ENCODE measurements at regions not wholly inside any gene's neighbourhood (a gene's known extent, or its start where the extent isn't known, plus 50 kb on each side); places are given as distances from the start of the nearest gene placed in this dataset.

DNA sequence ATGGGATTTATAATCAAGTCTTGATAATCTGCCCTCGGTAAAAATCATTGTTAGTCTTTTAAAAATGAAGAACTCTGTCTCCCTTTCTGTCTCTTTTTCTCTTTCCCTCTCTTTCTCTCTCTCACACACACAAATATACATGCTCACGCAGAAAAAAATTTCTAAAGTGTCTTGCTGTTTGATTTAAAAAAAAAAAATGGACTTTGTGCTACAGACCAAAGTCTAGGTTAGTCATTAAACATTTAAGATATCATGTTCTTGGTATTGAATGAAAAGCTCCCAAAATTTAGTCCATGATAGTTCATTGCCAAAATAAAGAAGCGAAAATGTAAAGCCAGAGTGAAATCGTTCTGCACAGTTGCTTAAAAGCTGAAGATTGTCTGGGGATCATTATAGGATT lies 665.8 kb downstream of the SORCS1 start:
- Histone ChIP-seq H3K27me3 (ENCODE audit: control insufficient read depth in 1 of 2, insufficient read depth in 2 of 2, low read length in 2 of 2) (no peaks in the 10 kb centered on the region), H3K36me3 (ENCODE audit: insufficient read depth, low read length) (no peaks in the 10 kb centered on the region), H3K4me3 (ENCODE audit: low read length) (no peak overlapping the region), H3K9me3 (ENCODE audit: control insufficient read depth in 1 of 2, insufficient read depth in 1 of 2, low read length in 2 of 2) (no peaks in the 10 kb centered on the region), H3K27ac (ENCODE audit: low read depth in 1 of 2, low read length in 2 of 2) (no peak overlapping the region), H3K4me1 (ENCODE audit: insufficient read depth, low read length) (no peaks in the 10 kb centered on the region)
- CTCF ChIA-PET = no interaction called here
- intact Hi-C loops (cut with DNase I, micrococcal nuclease) = no loop called here
- TF ChIP-seq, protein P1, sequence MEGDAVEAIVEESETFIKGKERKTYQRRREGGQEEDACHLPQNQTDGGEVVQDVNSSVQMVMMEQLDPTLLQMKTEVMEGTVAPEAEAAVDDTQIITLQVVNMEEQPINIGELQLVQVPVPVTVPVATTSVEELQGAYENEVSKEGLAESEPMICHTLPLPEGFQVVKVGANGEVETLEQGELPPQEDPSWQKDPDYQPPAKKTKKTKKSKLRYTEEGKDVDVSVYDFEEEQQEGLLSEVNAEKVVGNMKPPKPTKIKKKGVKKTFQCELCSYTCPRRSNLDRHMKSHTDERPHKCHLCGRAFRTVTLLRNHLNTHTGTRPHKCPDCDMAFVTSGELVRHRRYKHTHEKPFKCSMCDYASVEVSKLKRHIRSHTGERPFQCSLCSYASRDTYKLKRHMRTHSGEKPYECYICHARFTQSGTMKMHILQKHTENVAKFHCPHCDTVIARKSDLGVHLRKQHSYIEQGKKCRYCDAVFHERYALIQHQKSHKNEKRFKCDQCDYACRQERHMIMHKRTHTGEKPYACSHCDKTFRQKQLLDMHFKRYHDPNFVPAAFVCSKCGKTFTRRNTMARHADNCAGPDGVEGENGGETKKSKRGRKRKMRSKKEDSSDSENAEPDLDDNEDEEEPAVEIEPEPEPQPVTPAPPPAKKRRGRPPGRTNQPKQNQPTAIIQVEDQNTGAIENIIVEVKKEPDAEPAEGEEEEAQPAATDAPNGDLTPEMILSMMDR (IDR thresholded peaks at IDR 0.05) = no peak
- POLR2A ChIA-PET = no interaction called here
- H3K27ac Mint-ChIP-seq = no peak overlapping the region
- no peaks in the 10 kb centered on the region for H3K27me3 Mint-ChIP-seq
- H3K9me3 Mint-ChIP-seq = peaks cover 12% of the 10 kb centered on the region
- no peaks in the 10 kb centered on the region for H3K4me1 Mint-ChIP-seq (ENCODE audit: low read depth)
- no peak for DNase-seq
- no peaks in the 10 kb centered on the region for H3K36me3 Mint-ChIP-seq (ENCODE audit: low read depth)
- ATAC-seq (ENCODE audit: poor library complexity) = no peak
- no peak overlapping the region for H3K4me3 Mint-ChIP-seq

DNA sequence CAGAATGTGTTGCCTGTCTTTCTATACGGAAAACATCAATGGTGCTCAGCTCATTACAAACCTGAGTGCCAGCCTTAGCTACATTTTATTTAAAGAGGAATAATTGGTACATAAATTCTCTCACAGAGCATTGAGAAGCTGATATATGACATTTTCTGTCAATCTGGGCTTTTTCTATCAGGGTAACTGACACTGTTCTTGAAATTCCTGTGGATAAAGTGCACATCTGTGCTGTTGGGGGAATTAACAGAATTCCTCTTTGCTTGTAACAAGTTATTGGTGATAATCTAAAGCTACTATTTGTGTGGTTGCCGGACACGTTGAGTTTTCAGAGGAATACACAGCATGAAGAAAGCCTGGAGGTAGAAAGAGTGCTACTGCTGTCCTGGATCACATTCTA lies 668.6 kb downstream of the SORCS1 start:
- Mint-ChIP-seq H3K27ac (no peak overlapping the region), H3K36me3 (ENCODE audit: low read depth) (no peaks in the 10 kb centered on the region), H3K4me3 (no peak overlapping the region), H3K9me3 (peaks cover 12% of the 10 kb centered on the region), H3K27me3 (no peaks in the 10 kb centered on the region), H3K4me1 (ENCODE audit: low read depth) (no peaks in the 10 kb centered on the region)
- H3K4me3 ChIP-seq (ENCODE audit: low read length) = no peak overlapping the region
- ATAC-seq (ENCODE audit: poor library complexity) (no peak), DNase-seq (no peak)
- H3K27me3 ChIP-seq (ENCODE audit: control insufficient read depth in 1 of 2, insufficient read depth in 2 of 2, low read length in 2 of 2) = no peaks in the 10 kb centered on the region
- no peaks in the 10 kb centered on the region for H3K36me3 ChIP-seq (ENCODE audit: insufficient read depth, low read length)
- intact Hi-C loops (cut with DNase I, micrococcal nuclease) = no loop called here
- H3K4me1 ChIP-seq (ENCODE audit: insufficient read depth, low read length) = no peaks in the 10 kb centered on the region
- H3K9me3 ChIP-seq (ENCODE audit: control insufficient read depth in 1 of 2, insufficient read depth in 1 of 2, low read length in 2 of 2) = no peaks in the 10 kb centered on the region
- TF ChIP-seq, protein P1 (IDR thresholded peaks at IDR 0.05) = no peak
- CTCF ChIA-PET = no interaction called here
- POLR2A ChIA-PET = no interaction called here
- no peak overlapping the region for H3K27ac ChIP-seq (ENCODE audit: low read depth in 1 of 2, low read length in 2 of 2)

DNA sequence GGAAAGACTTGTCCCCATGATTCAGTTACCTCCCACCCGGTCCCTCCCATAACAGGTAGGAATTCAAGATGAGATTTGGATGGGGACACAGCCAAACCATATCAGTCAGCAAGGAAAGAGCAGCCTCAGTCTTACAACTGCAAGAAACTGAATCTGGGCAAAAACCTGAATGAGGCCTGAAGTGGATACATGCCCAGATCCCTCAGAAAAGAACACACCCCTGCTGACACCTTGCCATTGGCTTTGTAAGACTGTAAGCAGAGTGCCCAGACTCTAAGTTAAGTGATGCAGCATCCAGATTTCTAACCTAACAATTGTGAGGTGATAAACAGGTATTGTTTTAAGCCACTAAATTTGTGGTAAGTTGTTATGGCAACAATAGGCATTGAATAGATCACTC lies 670.8 kb downstream of the SORCS1 start:
- ChIA-PET POLR2A (no interaction called here), CTCF (no interaction called here)
- no peak overlapping the region for H3K27ac Mint-ChIP-seq
- intact Hi-C loops (cut with DNase I, micrococcal nuclease) = no loop called here
- Histone ChIP-seq H3K36me3 (ENCODE audit: insufficient read depth, low read length) (no peaks in the 10 kb centered on the region), H3K27ac (ENCODE audit: low read depth in 1 of 2, low read length in 2 of 2) (no peak overlapping the region), H3K4me3 (ENCODE audit: low read length) (no peak overlapping the region), H3K9me3 (ENCODE audit: control insufficient read depth in 1 of 2, insufficient read depth in 1 of 2, low read length in 2 of 2) (no peaks in the 10 kb centered on the region), H3K4me1 (ENCODE audit: insufficient read depth, low read length) (no peaks in the 10 kb centered on the region), H3K27me3 (ENCODE audit: control insufficient read depth in 1 of 2, insufficient read depth in 2 of 2, low read length in 2 of 2) (no peaks in the 10 kb centered on the region)
- no peaks in the 10 kb centered on the region for H3K4me1 Mint-ChIP-seq (ENCODE audit: low read depth)
- DNase-seq (no peak), ATAC-seq (ENCODE audit: poor library complexity) (no peak)
- H3K9me3 Mint-ChIP-seq = peaks cover 13% of the 10 kb centered on the region
- no peak overlapping the region for H3K4me3 Mint-ChIP-seq
- H3K36me3 Mint-ChIP-seq (ENCODE audit: low read depth) = no peaks in the 10 kb centered on the region
- no peaks in the 10 kb centered on the region for H3K27me3 Mint-ChIP-seq
- TF ChIP-seq, protein P1 (IDR thresholded peaks at IDR 0.05) = no peak
